ENCODE measurements at regions not wholly inside any gene's neighbourhood (a gene's known extent, or its start where the extent isn't known, plus 50 kb on each side); places are given as distances from the start of the nearest gene placed in this dataset.
"Not testable (repeated sequence)": the region's sequence is repeated elsewhere in the genome, so short reads cannot be mapped to it uniquely, and the experiment has no call there.

DNA sequence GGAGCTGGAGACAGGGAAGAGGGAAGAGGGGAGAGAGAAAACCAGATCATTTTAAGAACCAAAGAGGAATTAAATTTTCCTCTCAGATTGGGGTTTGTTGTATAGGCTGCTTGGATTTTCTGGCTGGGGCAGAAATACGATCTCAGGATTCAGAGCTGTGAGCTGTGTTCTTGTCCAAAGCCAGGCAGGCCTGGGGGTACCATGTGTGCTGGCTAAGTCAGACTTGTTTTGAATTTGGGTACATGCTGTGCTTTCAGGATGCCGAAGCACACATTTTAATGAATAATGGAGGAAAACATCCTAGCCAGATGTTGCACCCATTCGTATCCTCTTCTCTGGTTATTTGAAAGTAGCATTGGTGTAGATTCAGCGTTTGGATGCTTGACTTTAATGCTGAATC is 170.3 kb upstream of the PODXL start:
- no peak for DNase-seq (ENCODE audit: low read depth)

DNA sequence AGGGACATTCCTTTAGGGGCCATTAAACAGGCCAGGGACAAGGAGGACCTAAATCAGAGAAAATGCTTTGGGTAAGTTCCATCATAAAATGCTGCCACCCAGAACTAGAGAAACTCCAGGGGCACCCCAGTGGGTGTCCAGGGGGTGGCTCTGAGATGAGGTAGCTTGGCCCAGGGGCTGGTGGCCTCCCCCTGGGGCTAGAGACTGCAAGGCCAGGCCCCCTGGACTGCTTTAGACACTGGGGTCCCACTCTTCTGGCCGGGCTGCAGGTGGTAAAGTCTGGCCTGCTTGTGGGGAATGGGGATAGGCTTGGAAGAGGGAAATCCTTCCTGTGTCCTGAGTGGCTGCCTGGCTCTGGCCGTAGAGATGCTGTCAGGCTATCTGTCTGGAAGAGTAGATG is 169.6 kb upstream of the PODXL start:
- no peak for DNase-seq (ENCODE audit: low read depth)

- no peak for DNase-seq (ENCODE audit: low read depth)
These were observed 168.4 kb upstream of the PODXL start for GRCh38 chr7:131724776-131725345.

DNA sequence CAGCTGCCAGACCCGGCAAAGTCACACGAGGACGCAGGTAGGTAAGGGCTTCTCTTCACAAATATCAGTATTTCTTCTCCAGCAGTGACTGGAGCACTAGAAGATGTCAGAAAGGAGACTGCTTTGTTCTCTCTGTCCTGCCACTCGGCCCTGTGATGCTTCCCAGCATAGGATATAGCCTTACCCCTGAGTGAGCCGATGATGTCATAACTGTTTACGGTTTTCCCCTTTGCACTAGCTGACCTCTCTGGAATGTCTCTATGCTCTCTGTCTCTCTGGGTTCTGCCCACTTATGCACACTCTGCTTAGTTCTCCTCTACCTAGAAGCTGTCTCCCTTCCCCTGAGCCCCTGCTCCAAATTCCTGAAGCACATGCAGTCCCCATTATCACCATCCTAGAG is 167.5 kb upstream of the PODXL start:
- DNase-seq (ENCODE audit: low read depth), result peak; percentile 10

- no peak for DNase-seq (ENCODE audit: low read depth)
These were observed 165.9 kb upstream of the PODXL start for GRCh38 chr7:131722371-131722770.

DNA sequence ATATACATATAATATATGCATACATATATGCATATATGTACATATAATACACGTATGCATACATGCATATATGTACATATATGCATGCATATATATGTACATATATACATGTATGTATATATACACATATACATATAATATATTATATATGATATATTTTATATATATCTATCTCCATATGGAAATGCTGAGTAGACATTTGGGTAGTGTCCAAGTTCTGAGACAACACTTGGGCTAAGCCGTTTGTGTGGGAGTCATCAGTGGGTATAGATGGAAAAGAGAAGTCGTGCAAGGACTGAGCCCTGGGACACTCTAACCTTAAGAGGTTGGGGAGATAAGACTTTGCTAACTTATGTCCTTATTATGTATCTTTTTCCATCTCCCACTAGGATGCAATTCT is 165.2 kb upstream of the PODXL start:
- DNase-seq (ENCODE audit: low read depth), result no peak

DNA sequence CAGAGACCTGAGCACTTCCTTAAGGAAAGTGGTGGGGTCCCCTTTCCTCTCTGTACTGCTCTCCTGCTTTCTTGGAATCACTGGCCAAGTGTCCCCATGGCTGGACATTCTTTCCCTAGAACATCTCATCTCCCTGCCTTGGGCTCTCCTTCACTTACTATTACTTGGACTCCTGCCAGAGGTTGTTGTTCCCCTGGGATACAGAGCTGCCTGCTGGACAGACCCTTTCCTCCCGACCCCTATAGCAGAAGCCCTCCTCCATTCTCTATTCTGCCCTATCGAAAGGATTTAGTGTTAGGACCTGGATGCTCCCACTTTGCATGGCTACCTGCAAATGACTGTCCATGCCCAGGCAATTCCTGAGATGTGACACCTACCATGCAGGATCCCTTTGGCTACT is 164.3 kb upstream of the PODXL start:
- DNase-seq (ENCODE audit: low read depth), result no peak

GRCh38 chr7:131717181-131717580 is 160.8 kb upstream of the PODXL start:
- DNase-seq (ENCODE audit: low read depth), result no peak

- no peak for DNase-seq (ENCODE audit: low read depth)
These were observed 142.9 kb upstream of the PODXL start for GRCh38 chr7:131699323-131699722.

GRCh38 chr7:131692131-131692960 is 135.9 kb upstream of the PODXL start:
- peak; percentile 30 for DNase-seq (ENCODE audit: low read depth)

GRCh38 chr7:131691454-131692130 is 135.2 kb upstream of the PODXL start:
- no peak for DNase-seq (ENCODE audit: low read depth)

GRCh38 chr7:131690441-131690840 is 134.0 kb upstream of the PODXL start:
- DNase-seq (ENCODE audit: low read depth), result no peak

- DNase-seq (ENCODE audit: low read depth), result no peak
These were observed 133.3 kb upstream of the PODXL start for GRCh38 chr7:131689662-131690234.

GRCh38 chr7:131688738-131689661 is 132.6 kb upstream of the PODXL start:
- DNase-seq (ENCODE audit: low read depth), result peak; percentile 47

DNA sequence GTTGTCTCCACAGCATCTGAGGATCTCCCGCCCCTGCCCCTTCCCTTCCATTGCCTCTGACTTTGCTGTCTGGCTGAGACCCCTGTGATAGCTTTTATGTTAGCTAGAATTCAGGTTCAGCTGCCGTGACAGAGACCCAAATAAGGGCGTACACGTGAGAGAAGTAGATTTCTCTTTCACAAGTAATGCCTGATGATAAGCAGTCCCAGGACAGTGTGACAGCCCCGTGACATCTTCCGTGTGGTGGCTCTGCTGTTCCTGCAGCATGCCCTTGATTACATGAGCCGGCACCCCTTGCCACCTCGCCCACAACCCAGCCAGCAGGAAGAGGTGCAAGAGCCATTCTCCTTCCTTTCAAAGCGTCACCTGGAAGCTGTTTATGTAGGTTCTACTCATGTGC is 130.9 kb upstream of the PODXL start:
- no peak for DNase-seq (ENCODE audit: low read depth)

DNA sequence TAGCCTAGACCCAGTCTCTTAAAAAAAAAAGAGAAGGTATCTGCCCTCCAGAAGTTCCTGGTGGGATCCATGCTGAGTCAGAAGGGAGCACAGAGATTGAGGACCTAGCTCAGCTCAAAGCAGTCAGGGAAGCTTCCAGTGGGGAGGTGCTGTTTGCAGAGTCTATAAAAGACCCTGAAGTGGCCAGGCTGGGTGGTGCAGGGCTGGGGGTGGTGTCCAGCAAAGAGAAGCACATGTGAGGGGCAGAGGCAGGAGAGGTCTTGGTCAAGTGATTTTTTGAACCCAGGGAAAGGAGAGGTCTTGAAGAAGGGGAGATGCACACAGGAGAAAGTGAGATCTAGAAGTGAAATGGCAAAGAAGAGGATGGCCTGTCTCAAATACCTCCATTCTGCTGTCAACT is 130.4 kb upstream of the PODXL start:
- DNase-seq (ENCODE audit: low read depth), result no peak

- no peak for DNase-seq (ENCODE audit: low read depth)
These were observed 127.2 kb upstream of the PODXL start for GRCh38 chr7:131683536-131684125.

DNA sequence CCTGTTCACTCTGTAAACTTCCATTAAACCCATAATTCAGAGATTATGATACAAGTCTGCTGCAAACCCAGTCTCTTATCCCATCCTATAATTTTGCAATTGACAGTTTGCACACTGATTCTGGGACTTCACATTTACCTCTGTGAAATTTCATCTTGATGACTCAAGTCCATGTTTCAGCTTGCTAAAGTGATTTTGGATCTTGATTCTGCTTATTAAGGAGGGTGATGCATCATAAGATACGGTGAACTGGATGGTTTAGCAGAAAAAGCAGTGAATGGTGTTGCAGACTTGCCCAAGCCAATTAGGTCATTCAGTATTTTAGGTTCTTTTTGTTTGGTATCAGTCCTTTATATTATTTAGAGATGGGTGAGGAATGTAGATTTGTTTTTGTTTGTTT is 125.5 kb upstream of the PODXL start:
- DNase-seq (ENCODE audit: low read depth), result no peak

DNA sequence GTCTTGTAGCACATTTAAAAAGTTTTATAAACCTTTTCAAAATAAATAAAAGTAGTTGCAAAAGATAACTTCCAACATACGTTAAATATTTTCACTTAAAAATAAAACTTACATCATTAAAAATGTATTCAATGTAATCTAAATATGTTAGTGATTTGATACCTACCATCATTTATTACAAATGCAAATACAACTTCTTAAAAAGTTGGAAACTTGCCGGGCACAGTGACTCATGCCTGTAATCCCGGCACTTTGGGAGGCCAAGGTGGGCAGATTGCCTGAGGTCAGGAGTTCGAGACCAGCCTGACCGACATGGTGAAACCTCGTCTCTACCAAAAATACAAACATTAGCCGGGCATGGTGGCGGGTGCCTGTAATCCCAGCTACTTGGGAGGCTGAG is 122.6 kb upstream of the PODXL start:
- DNase-seq (ENCODE audit: low read depth), result peak; percentile 15

DNA sequence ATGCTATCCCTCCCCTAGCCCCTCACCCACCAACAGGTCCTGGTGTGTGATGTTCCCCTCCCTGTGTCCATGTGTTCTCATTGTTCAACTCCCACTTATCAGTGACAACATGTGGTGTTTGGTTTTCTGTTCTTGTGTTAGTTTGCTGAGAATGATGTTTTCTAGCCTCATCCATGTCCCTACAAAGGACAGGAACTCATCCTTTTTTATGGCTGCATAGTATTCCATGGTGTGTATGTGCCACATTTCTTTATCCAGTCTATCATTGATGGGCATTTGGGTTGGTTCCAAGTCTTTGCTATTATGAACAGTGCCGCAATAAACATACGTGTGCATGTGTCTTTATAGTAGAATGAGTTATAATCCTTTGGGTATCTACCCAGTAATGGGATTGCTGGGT is 120.4 kb upstream of the PODXL start:
- DNase-seq (ENCODE audit: low read depth), result not testable (repeated sequence)

- DNase-seq (ENCODE audit: low read depth), result no peak
These were observed 117.7 kb upstream of the PODXL start for GRCh38 chr7:131674131-131674530.
